Mesenchymal stem cell (in vitro differentiated cells and primary cell): ENCODE measurements at regions not wholly inside any gene's neighbourhood (a gene's known extent, or its start where the extent isn't known, plus 50 kb on each side); places are given as distances from the start of the nearest gene placed in this dataset.

Experiments used
- DNase-seq: peaks from one replicate; pipeline ENCODE4 v3.0.0-alpha.2; 2013
- H2AFZ ChIP-seq: one replicate; pipeline ENCODE4 v1.6.1; 2013; ENCODE audit warnings: low read depth, mild to moderate bottlenecking, control low read depth, inconsistent platforms, low read length, moderate library complexity
- H2AK5ac ChIP-seq: 2 replicates; pipeline ENCODE4 v1.6.1; 2013; ENCODE audit warnings: low read length, moderate library complexity, mild to moderate bottlenecking, inconsistent platforms; ENCODE audit not compliant: severe bottlenecking
- H2BK120ac ChIP-seq: one replicate; pipeline ENCODE4 v1.6.1; 2013; ENCODE audit warnings: low read depth, mild to moderate bottlenecking, inconsistent platforms, low read length, moderate library complexity
- H2BK12ac ChIP-seq, 2 experiments: one replicate each; pipeline ENCODE4 v1.6.1; 2013; ENCODE audit warnings: inconsistent platforms in 2 of 2, low read length in 2 of 2, mild to moderate bottlenecking in 2 of 2, moderate library complexity in 2 of 2, control low read depth in 1 of 2
- H2BK15ac ChIP-seq: one replicate; pipeline ENCODE4 v1.6.1; 2013; ENCODE audit warnings: mild to moderate bottlenecking, low read depth, inconsistent platforms; ENCODE audit not compliant: poor library complexity, severe bottlenecking
- H2BK5ac ChIP-seq: 2 replicates; pipeline ENCODE4 v1.6.1; 2013; ENCODE audit warnings: low read depth, mild to moderate bottlenecking, low read length, control low read depth, inconsistent platforms; ENCODE audit not compliant: poor library complexity, severe bottlenecking
- H3K14ac ChIP-seq, 2 experiments: one replicate each; pipeline ENCODE4 v1.6.1; 2013; ENCODE audit warnings: inconsistent platforms in 2 of 2, low read length in 2 of 2, control low read depth in 1 of 2, mild to moderate bottlenecking in 1 of 2, moderate library complexity in 1 of 2
- H3K18ac ChIP-seq, 2 experiments: one replicate each; pipeline ENCODE4 v1.6.1; 2013; ENCODE audit warnings: inconsistent platforms in 2 of 2, low read length in 2 of 2, control low read depth in 1 of 2, low read depth in 1 of 2, mild to moderate bottlenecking in 1 of 2
- H3K23ac ChIP-seq, 2 experiments: one replicate each; pipeline ENCODE4 v1.6.1; 2013; ENCODE audit warnings: inconsistent platforms in 2 of 2, low read length in 2 of 2, mild to moderate bottlenecking in 2 of 2, moderate library complexity in 2 of 2, control low read depth in 1 of 2
- H3K27ac ChIP-seq: 2 replicates; pipeline ENCODE4 v1.5.1; 2013; ENCODE audit warnings: mild to moderate bottlenecking, moderate library complexity, low read length, control low read depth, inconsistent platforms; ENCODE audit not compliant: poor library complexity, severe bottlenecking
- H3K27me3 ChIP-seq, 2 experiments: 2 replicates each; pipeline versions ENCODE4 v1.6.1 to v1.7.0; 2013; ENCODE audit warnings: low read length in 2 of 2, mild to moderate bottlenecking in 2 of 2, moderate library complexity in 2 of 2, control low read depth in 1 of 2, inconsistent platforms in 1 of 2; ENCODE audit not compliant: control insufficient read depth in 1 of 2, insufficient read depth in 1 of 2
- H3K36me3 ChIP-seq, 2 experiments: 2 replicates each; pipeline versions ENCODE4 v1.6.1 to v1.7.0; 2013; ENCODE audit warnings: low read length in 2 of 2, control low read depth in 1 of 2, inconsistent platforms in 1 of 2, low read depth in 1 of 2, mild to moderate bottlenecking in 1 of 2; ENCODE audit not compliant: insufficient read depth in 2 of 2, control insufficient read depth in 1 of 2
- H3K4ac ChIP-seq, 2 experiments: one replicate each; pipeline ENCODE4 v1.6.1; 2013; ENCODE audit warnings: inconsistent platforms in 2 of 2, low read length in 2 of 2, mild to moderate bottlenecking in 2 of 2, moderate library complexity in 2 of 2, control low read depth in 1 of 2, low read depth in 1 of 2
- H3K4me1 ChIP-seq: 2 replicates; pipeline ENCODE4 v1.6.1; 2013; ENCODE audit warnings: low read depth, low read length, control low read depth; ENCODE audit not compliant: control insufficient read depth, insufficient read depth
- H3K4me2 ChIP-seq: 2 replicates; pipeline ENCODE4 v1.6.1; 2013; ENCODE audit warnings: low read length, mild to moderate bottlenecking, inconsistent platforms; ENCODE audit not compliant: poor library complexity, severe bottlenecking
- H3K4me3 ChIP-seq, 2 experiments: 2 replicates each; pipeline versions ENCODE4 v1.5.1 to v1.7.0; 2013; ENCODE audit warnings: low read length in 2 of 2, mild to moderate bottlenecking in 2 of 2, control low read depth in 1 of 2, low read depth in 1 of 2; ENCODE audit not compliant: insufficient read depth in 1 of 2
- H3K79me1 ChIP-seq: replicated peaks from 2 replicates; pipeline ENCODE4 v1.6.1; 2013; ENCODE audit warnings: mild to moderate bottlenecking, control low read depth, low read length, inconsistent platforms; ENCODE audit not compliant: poor library complexity, severe bottlenecking
- H3K9ac ChIP-seq: 2 replicates; pipeline ENCODE4 v1.7.0; 2013; ENCODE audit warnings: mild to moderate bottlenecking, low read length, moderate library complexity
- H3K9me3 ChIP-seq: 2 replicates; pipeline ENCODE4 v1.7.0; 2013; ENCODE audit warnings: mild to moderate bottlenecking, low read length; ENCODE audit not compliant: control insufficient read depth
- H4K8ac ChIP-seq: one replicate; pipeline ENCODE4 v1.6.1; 2013; ENCODE audit warnings: inconsistent platforms, mild to moderate bottlenecking, low read length, moderate library complexity
- H4K91ac ChIP-seq: one replicate; pipeline ENCODE4 v1.6.1; 2013; ENCODE audit warnings: mild to moderate bottlenecking, low read length, inconsistent platforms
- WGBS: methylation state at CpG from one replicate; pipeline ENCODE4 v1.1.7; 2013; ENCODE audit warnings: mixed read lengths; 5-methylcytosine and 5-hydroxymethylcytosine counted together

GRCh38 chr5:20245432-20245974 is 257.5 kb upstream of the CDH18 start:
- Histone ChIP-seq H2BK15ac (no peak overlapping the region), H3K14ac (no peak overlapping the region), H3K27me3 (no peaks in the 10 kb centered on the region), H2BK120ac (no peak overlapping the region), H2BK12ac (no peak overlapping the region), H3K23ac (no peak overlapping the region), H2AK5ac (no peak overlapping the region), H3K27ac (no peak overlapping the region), H2BK5ac (no peak overlapping the region), H3K18ac (no peak overlapping the region), H3K9me3 (peaks cover 4% of the 10 kb centered on the region), H3K36me3 (no peaks in the 10 kb centered on the region), H3K4ac (no peak overlapping the region), H3K79me1 (no peaks in the 10 kb centered on the region), H3K4me1 (no peaks in the 10 kb centered on the region), H3K9ac (no peak overlapping the region), H3K4me2 (no peak overlapping the region), H3K4me3 (no peak overlapping the region), H4K8ac (no peak overlapping the region), H2AFZ (no peak overlapping the region), H4K91ac (no peak overlapping the region)
- no peak for DNase-seq
- 64% methylated on average over 1 of the region's 2 CpGs for WGBS

- no peak overlapping the region for H4K91ac ChIP-seq
- H3K27me3 ChIP-seq: no peaks in the 10 kb centered on the region
- no peaks in the 10 kb centered on the region for H3K79me1 ChIP-seq
- H3K9ac ChIP-seq: no peak overlapping the region
- WGBS: 90% methylated on average over 9 of the region's 10 CpGs
- H3K4me3 ChIP-seq: no peak overlapping the region
- no peak overlapping the region for H2BK15ac ChIP-seq
- no peak for DNase-seq
- H3K4me1 ChIP-seq: no peaks in the 10 kb centered on the region
- H3K9me3 ChIP-seq: no peaks in the 10 kb centered on the region
- no peak overlapping the region for H2BK120ac ChIP-seq
- no peak overlapping the region for H3K4ac ChIP-seq
- H3K23ac ChIP-seq: no peak overlapping the region
- H2AK5ac ChIP-seq: no peak overlapping the region
- H4K8ac ChIP-seq: no peak overlapping the region
- H2AFZ ChIP-seq: no peak overlapping the region
- no peak overlapping the region for H3K18ac ChIP-seq
- H3K27ac ChIP-seq: no peak overlapping the region
- H2BK12ac ChIP-seq: no peak overlapping the region
- H3K14ac ChIP-seq: no peak overlapping the region
- no peaks in the 10 kb centered on the region for H3K36me3 ChIP-seq
- no peak overlapping the region for H2BK5ac ChIP-seq
- no peak overlapping the region for H3K4me2 ChIP-seq
Measured at GRCh38 chr5:20241351-20241750, 253.4 kb upstream of the CDH18 start.

- 88% methylated on average over 6 of the region's 7 CpGs for WGBS
- Histone ChIP-seq H3K27me3 (no peaks in the 10 kb centered on the region), H3K79me1 (no peaks in the 10 kb centered on the region)
Measured at GRCh38 chr5:20231040-20231439, 243.0 kb upstream of the CDH18 start.

GRCh38 chr5:20230010-20230409 is 242.0 kb upstream of the CDH18 start:
- no peak overlapping the region for H2AFZ ChIP-seq
- no peaks in the 10 kb centered on the region for H3K27me3 ChIP-seq
- no peak overlapping the region for H4K8ac ChIP-seq
- no peaks in the 10 kb centered on the region for H3K79me1 ChIP-seq
- H3K18ac ChIP-seq: no peak overlapping the region
- peaks cover 8% of the 10 kb centered on the region for H3K9me3 ChIP-seq
- H2BK5ac ChIP-seq: no peak overlapping the region
- no peak overlapping the region for H2BK12ac ChIP-seq
- no CpG with 5 or more reads among the region's 1 CpG for WGBS
- H3K4me1 ChIP-seq: no peaks in the 10 kb centered on the region
- H2BK120ac ChIP-seq: no peak overlapping the region
- no peak overlapping the region for H3K4me3 ChIP-seq
- no peak overlapping the region for H2AK5ac ChIP-seq
- H3K4me2 ChIP-seq: no peak overlapping the region
- H3K14ac ChIP-seq: no peak overlapping the region
- no peaks in the 10 kb centered on the region for H3K36me3 ChIP-seq
- H3K27ac ChIP-seq: no peak overlapping the region
- H3K9ac ChIP-seq: no peak overlapping the region
- DNase-seq: no peak
- no peak overlapping the region for H4K91ac ChIP-seq
- no peak overlapping the region for H2BK15ac ChIP-seq
- no peak overlapping the region for H3K23ac ChIP-seq
- no peak overlapping the region for H3K4ac ChIP-seq

More at GRCh38 chr5:20231040-20231439, 243.0 kb upstream of the CDH18 start:
- Histone ChIP-seq H3K23ac (no peak overlapping the region), H2AFZ (no peak overlapping the region), H3K36me3 (no peaks in the 10 kb centered on the region), H3K9me3 (peaks cover 16% of the 10 kb centered on the region), H4K8ac (no peak overlapping the region), H3K4me1 (no peaks in the 10 kb centered on the region), H2BK120ac (no peak overlapping the region), H3K27ac (no peak overlapping the region), H4K91ac (no peak overlapping the region), H3K4ac (no peak overlapping the region), H3K9ac (no peak overlapping the region), H2BK15ac (no peak overlapping the region), H3K4me3 (no peak overlapping the region), H3K4me2 (no peak overlapping the region), H2AK5ac (no peak overlapping the region), H3K14ac (no peak overlapping the region), H2BK5ac (no peak overlapping the region), H2BK12ac (no peak overlapping the region), H3K18ac (no peak overlapping the region)
- no peak for DNase-seq
